Astrocyte of the spinal cord (primary cell): ENCODE measurements at regions not wholly inside any gene's neighbourhood (a gene's known extent, or its start where the extent isn't known, plus 50 kb on each side); places are given as distances from the start of the nearest gene placed in this dataset.

Source experiments
- DNase-seq: peaks from one replicate; pipeline ENCODE4 v3.0.0; 2011; ENCODE audit warnings: low read depth, low spot score
- H3K4me3 ChIP-seq: 2 replicates; pipeline ENCODE4 v1.5.1; 2011; ENCODE audit warnings: low read depth, mild to moderate bottlenecking, low read length, moderate library complexity
- CTCF ChIP-seq: IDR thresholded peaks from 2 replicates; pipeline ENCODE4 v1.5.1; 2012; ENCODE audit warnings: low read depth, mild to moderate bottlenecking, low read length, inconsistent platforms
- in situ Hi-C: cut with HindIII; loops from 2 replicates; pipeline ENCODE4 v1.10.0; 2017; ENCODE audit warnings: low sequenced_read_pairs

GRCh38 chr1:238658763-238659162 is 727.6 kb upstream of the CHRM3 start:
- in situ Hi-C loops = no loop called here

GRCh38 chr1:238653693-238654321 is 732.6 kb upstream of the CHRM3 start:
- TF ChIP-seq CTCF = no peak
- in situ Hi-C loops = no loop called here
- H3K4me3 ChIP-seq = no peak overlapping the region
- DNase-seq = peak; percentile 88

More at GRCh38 chr1:238658763-238659162, 727.6 kb upstream of the CHRM3 start:
- DNase-seq = peak; percentile 61
- H3K4me3 ChIP-seq = no peak overlapping the region
- TF ChIP-seq CTCF = no peak

- TF ChIP-seq CTCF = no peak
- in situ Hi-C loops = no loop called here
- DNase-seq = peak; percentile 92
- H3K4me3 ChIP-seq = no peak overlapping the region
Observed at GRCh38 chr1:238652346-238652968, 733.9 kb upstream of the CHRM3 start.

GRCh38 chr1:238649200-238649599 is 737.2 kb upstream of the CHRM3 start:
- TF ChIP-seq CTCF = no peak
- DNase-seq = no peak
- H3K4me3 ChIP-seq = no peak overlapping the region
- in situ Hi-C loops = no loop called here

- DNase-seq = peak; percentile 43
- in situ Hi-C loops = no loop called here
- no peak for TF ChIP-seq CTCF
- no peak overlapping the region for H3K4me3 ChIP-seq
Observed at GRCh38 chr1:238648751-238649150, 737.6 kb upstream of the CHRM3 start.

- no peak for DNase-seq
- in situ Hi-C loops = no loop called here
- TF ChIP-seq CTCF = no peak
- no peak overlapping the region for H3K4me3 ChIP-seq
Observed at GRCh38 chr1:238648296-238648695, 738.1 kb upstream of the CHRM3 start.
